ENCODE measurements at regions not wholly inside any gene's neighbourhood (a gene's known extent, or its start where the extent isn't known, plus 50 kb on each side); places are given as distances from the start of the nearest gene placed in this dataset.

DNA sequence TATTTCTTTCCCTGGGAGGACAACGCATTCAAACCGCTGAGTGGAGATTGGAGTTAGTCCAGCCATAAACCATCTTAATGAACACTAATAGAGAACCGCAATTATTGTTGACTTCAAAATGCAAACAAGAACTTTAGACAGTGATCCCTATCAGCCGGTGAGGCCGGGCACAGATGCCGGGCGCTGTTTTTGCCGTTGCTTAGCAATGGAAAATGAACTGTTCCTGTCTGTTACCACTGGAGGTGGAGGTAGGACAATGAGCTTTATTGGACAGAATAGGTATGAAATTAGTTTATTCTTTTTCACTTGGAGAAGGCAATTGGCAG, 216.8 kb downstream of the TTC8 start:
- TF ChIP-seq POLR2AphosphoS5 (IDR thresholded peaks at IDR 0.05), result no peak
- TF ChIP-seq, protein P1, sequence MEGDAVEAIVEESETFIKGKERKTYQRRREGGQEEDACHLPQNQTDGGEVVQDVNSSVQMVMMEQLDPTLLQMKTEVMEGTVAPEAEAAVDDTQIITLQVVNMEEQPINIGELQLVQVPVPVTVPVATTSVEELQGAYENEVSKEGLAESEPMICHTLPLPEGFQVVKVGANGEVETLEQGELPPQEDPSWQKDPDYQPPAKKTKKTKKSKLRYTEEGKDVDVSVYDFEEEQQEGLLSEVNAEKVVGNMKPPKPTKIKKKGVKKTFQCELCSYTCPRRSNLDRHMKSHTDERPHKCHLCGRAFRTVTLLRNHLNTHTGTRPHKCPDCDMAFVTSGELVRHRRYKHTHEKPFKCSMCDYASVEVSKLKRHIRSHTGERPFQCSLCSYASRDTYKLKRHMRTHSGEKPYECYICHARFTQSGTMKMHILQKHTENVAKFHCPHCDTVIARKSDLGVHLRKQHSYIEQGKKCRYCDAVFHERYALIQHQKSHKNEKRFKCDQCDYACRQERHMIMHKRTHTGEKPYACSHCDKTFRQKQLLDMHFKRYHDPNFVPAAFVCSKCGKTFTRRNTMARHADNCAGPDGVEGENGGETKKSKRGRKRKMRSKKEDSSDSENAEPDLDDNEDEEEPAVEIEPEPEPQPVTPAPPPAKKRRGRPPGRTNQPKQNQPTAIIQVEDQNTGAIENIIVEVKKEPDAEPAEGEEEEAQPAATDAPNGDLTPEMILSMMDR (IDR thresholded peaks at IDR 0.05), result peak in 1 of 5 experiments; percentile 17

All from transverse colon (tissue), 4 donors.